ENCODE measurements at regions not wholly inside any gene's neighbourhood (a gene's known extent, or its start where the extent isn't known, plus 50 kb on each side); places are given as distances from the start of the nearest gene placed in this dataset.
"Not testable (repeated sequence)": the region's sequence is repeated elsewhere in the genome, so short reads cannot be mapped to it uniquely, and the experiment has no call there.

- no peak for DNase-seq
Measured at GRCh38 chr2:172294983-172295382, 132.4 kb upstream of the ITGA6 start.

- DNase-seq = no peak
Measured at GRCh38 chr2:172295677-172296076, 131.7 kb upstream of the ITGA6 start.

- DNase-seq = no peak
Measured at GRCh38 chr2:172296267-172297046, 130.9 kb upstream of the ITGA6 start.

GRCh38 chr2:172297531-172297930 is 129.9 kb upstream of the ITGA6 start:
- no peak for DNase-seq

- no peak for DNase-seq
Measured at GRCh38 chr2:172297950-172298349, 129.4 kb upstream of the ITGA6 start.

- no peak for DNase-seq
Measured at GRCh38 chr2:172299741-172300140, 127.6 kb upstream of the ITGA6 start.

GRCh38 chr2:172300851-172301250 is 126.5 kb upstream of the ITGA6 start:
- no peak for DNase-seq

- DNase-seq = no peak
Measured at GRCh38 chr2:172305066-172305465, 122.3 kb upstream of the ITGA6 start.

- no peak for DNase-seq
Measured at GRCh38 chr2:172307800-172308199, 119.6 kb upstream of the ITGA6 start.

GRCh38 chr2:172308253-172308935 is 119.0 kb upstream of the ITGA6 start:
- no peak for DNase-seq

- DNase-seq = no peak
Measured at GRCh38 chr2:172311921-172312345, 115.5 kb upstream of the ITGA6 start.

- DNase-seq = no peak
Measured at GRCh38 chr2:172313715-172314341, 113.6 kb upstream of the ITGA6 start.

GRCh38 chr2:172315070-172315469 is 112.3 kb upstream of the ITGA6 start:
- not testable (repeated sequence) for DNase-seq

GRCh38 chr2:172322049-172322448 is 105.3 kb upstream of the ITGA6 start:
- no peak for DNase-seq

GRCh38 chr2:172323256-172323655 is 104.1 kb upstream of the ITGA6 start:
- DNase-seq = no peak

GRCh38 chr2:172323861-172324597 is 103.4 kb upstream of the ITGA6 start:
- no peak for DNase-seq

GRCh38 chr2:172326211-172326509 is 101.2 kb upstream of the ITGA6 start:
- no peak for DNase-seq

GRCh38 chr2:172328103-172328841 is 99.1 kb upstream of the ITGA6 start:
- DNase-seq = no peak

- DNase-seq = no peak
Measured at GRCh38 chr2:172329416-172329773, 98.0 kb upstream of the ITGA6 start.

GRCh38 chr2:172329774-172330671 is 97.4 kb upstream of the ITGA6 start:
- no peak for DNase-seq

GRCh38 chr2:172332507-172332906 is 94.9 kb upstream of the ITGA6 start:
- DNase-seq = no peak
